UCSD-AML1 (cell line): ENCODE measurements at regions not wholly inside any gene's neighbourhood (a gene's known extent, or its start where the extent isn't known, plus 50 kb on each side); places are given as distances from the start of the nearest gene placed in this dataset.
A peak's percentile ranks its signal among the peaks of the same experiment; 100 is the strongest.

ENCODE experiments used
- DNase-seq: peaks from one replicate; lab custom pipeline; 2025; ENCODE audit not compliant: unreplicated experiment; lab: John Stamatoyannopoulos, UW

- no peak for DNase-seq
These were observed 224.1 kb upstream of the MPDZ start for GRCh38 chr9:13503599-13503998.

- peak; percentile 5 for DNase-seq
These were observed 223.0 kb upstream of the MPDZ start for GRCh38 chr9:13502484-13502883.

GRCh38 chr9:13501018-13501417, 221.5 kb upstream of the MPDZ start:
- DNase-seq, result no peak

GRCh38 chr9:13500034-13500433, 220.5 kb upstream of the MPDZ start:
- DNase-seq, result no peak

GRCh38 chr9:13493697-13494096, 214.2 kb upstream of the MPDZ start:
- DNase-seq, result no peak

- DNase-seq, result no peak
These were observed 212.3 kb upstream of the MPDZ start for GRCh38 chr9:13491493-13492424.

- no peak for DNase-seq
These were observed 211.6 kb upstream of the MPDZ start for GRCh38 chr9:13491138-13491492.

GRCh38 chr9:13487936-13488335, 208.4 kb upstream of the MPDZ start:
- DNase-seq, result no peak

GRCh38 chr9:13487498-13487897, 208.0 kb upstream of the MPDZ start:
- no peak for DNase-seq

GRCh38 chr9:13487071-13487470, 207.6 kb upstream of the MPDZ start:
- DNase-seq, result no peak

GRCh38 chr9:13485068-13485596, 205.6 kb upstream of the MPDZ start:
- no peak for DNase-seq

GRCh38 chr9:13484186-13484585, 204.7 kb upstream of the MPDZ start:
- DNase-seq, result no peak

- no peak for DNase-seq
These were observed 201.8 kb upstream of the MPDZ start for GRCh38 chr9:13481274-13481673.

GRCh38 chr9:13480693-13481092, 201.2 kb upstream of the MPDZ start:
- DNase-seq, result no peak

- no peak for DNase-seq
These were observed 199.6 kb upstream of the MPDZ start for GRCh38 chr9:13479096-13479495.

GRCh38 chr9:13478639-13479038, 199.1 kb upstream of the MPDZ start:
- DNase-seq, result no peak

GRCh38 chr9:13478160-13478559, 198.7 kb upstream of the MPDZ start:
- DNase-seq, result no peak

GRCh38 chr9:13470836-13471235, 191.3 kb upstream of the MPDZ start:
- DNase-seq, result no peak

- no peak for DNase-seq
These were observed 187.7 kb upstream of the MPDZ start for GRCh38 chr9:13467157-13467556.

GRCh38 chr9:13461414-13461991, 182.0 kb upstream of the MPDZ start:
- DNase-seq, result no peak

GRCh38 chr9:13459071-13459470, 179.6 kb upstream of the MPDZ start:
- DNase-seq, result no peak

GRCh38 chr9:13457795-13458194, 178.3 kb upstream of the MPDZ start:
- DNase-seq, result no peak
